B cell (primary cell): ENCODE measurements at regions not wholly inside any gene's neighbourhood (a gene's known extent, or its start where the extent isn't known, plus 50 kb on each side); places are given as distances from the start of the nearest gene placed in this dataset.

Source experiments
- EZH2 ChIP-seq: IDR thresholded peaks from 2 replicates; pipeline ENCODE4 v1.6.1; 2012; ENCODE audit warnings: borderline replicate concordance, low read depth, mild to moderate bottlenecking, moderate library complexity, low read length; ENCODE audit not compliant: insufficient read depth, poor library complexity, severe bottlenecking
- TF ChIP-seq, protein P1 (sequence below): fragments of 200-600 bp; IDR thresholded peaks from one replicate; pipeline ENCODE4 v1.8.0; 2022; ENCODE audit warnings: antibody characterized with exemption, mild to moderate bottlenecking

DNA sequence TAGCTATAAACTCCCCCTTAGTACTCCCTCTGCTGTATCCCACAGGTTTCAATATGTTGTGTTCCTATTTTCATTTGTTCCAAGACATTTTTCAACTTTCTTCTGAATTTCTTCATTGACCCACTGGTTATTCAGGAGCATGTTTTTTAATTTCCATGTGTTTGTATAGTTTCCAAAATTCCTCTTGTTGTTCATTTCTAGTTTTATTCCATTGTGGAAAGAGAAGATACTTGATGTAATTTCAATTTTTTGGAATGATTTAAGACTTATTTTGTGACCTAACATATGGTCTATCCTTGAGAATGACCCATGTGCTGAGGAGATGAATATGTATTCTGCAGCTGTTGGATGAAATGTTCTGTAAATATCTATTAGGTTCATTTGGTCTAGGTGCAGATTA is 497.2 kb downstream of the BCKDHB start:
- TF ChIP-seq, protein P1, sequence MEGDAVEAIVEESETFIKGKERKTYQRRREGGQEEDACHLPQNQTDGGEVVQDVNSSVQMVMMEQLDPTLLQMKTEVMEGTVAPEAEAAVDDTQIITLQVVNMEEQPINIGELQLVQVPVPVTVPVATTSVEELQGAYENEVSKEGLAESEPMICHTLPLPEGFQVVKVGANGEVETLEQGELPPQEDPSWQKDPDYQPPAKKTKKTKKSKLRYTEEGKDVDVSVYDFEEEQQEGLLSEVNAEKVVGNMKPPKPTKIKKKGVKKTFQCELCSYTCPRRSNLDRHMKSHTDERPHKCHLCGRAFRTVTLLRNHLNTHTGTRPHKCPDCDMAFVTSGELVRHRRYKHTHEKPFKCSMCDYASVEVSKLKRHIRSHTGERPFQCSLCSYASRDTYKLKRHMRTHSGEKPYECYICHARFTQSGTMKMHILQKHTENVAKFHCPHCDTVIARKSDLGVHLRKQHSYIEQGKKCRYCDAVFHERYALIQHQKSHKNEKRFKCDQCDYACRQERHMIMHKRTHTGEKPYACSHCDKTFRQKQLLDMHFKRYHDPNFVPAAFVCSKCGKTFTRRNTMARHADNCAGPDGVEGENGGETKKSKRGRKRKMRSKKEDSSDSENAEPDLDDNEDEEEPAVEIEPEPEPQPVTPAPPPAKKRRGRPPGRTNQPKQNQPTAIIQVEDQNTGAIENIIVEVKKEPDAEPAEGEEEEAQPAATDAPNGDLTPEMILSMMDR: no peak
- no peak for TF ChIP-seq EZH2
